WTC11 (cell line): ENCODE measurements at regions not wholly inside any gene's neighbourhood (a gene's known extent, or its start where the extent isn't known, plus 50 kb on each side); places are given as distances from the start of the nearest gene placed in this dataset.

Experiments
- ATAC-seq: fragments of 200-7000 bp; cut with Tn5 transposase; 2 replicates; pipeline ENCODE4 v1.10.0; 2021; ENCODE audit warnings: mild to moderate bottlenecking, moderate library complexity
- CTCF ChIA-PET: fragments of 300-600 bp; sonication (Branson Sonifier 250); formaldehyde crosslinking; loops from one replicate; lab custom pipeline; 2021; ENCODE audit warnings: antibody characterized with exemption; lab: Charles Lee
- POLR2A ChIA-PET: fragments of 350-600 bp; sonication (Branson Sonifier 250); formaldehyde crosslinking; loops from one replicate; lab custom pipeline; 2021; ENCODE audit warnings: antibody characterized with exemption; lab: Charles Lee
- DNase-seq: peaks from one replicate; pipeline ENCODE4 v3.0.0; 2021; ENCODE audit warnings: low spot score
- H3K27ac Mint-ChIP-seq: 2 replicates; pipeline ENCODE4 v1.8.0; 2021; ENCODE audit warnings: mixed read lengths
- H3K27me3 Mint-ChIP-seq: 2 replicates; pipeline ENCODE4 v1.8.0; 2021; ENCODE audit warnings: low read depth, mild to moderate bottlenecking, moderate library complexity, mixed read lengths
- H3K36me3 Mint-ChIP-seq: 2 replicates; pipeline ENCODE4 v1.8.0; 2021; ENCODE audit warnings: mixed read lengths
- H3K4me1 Mint-ChIP-seq: 2 replicates; pipeline ENCODE4 v1.8.0; 2022; ENCODE audit warnings: mixed read lengths
- H3K4me3 Mint-ChIP-seq: 2 replicates; pipeline ENCODE4 v1.8.0; 2021; ENCODE audit warnings: mild to moderate bottlenecking, moderate library complexity, mixed read lengths
- H3K9me3 Mint-ChIP-seq: 2 replicates; pipeline ENCODE4 v1.8.0; 2021; ENCODE audit warnings: mixed read lengths
- ATF1 ChIP-seq: sonication (generic); formaldehyde crosslinking; IDR thresholded peaks from 2 replicates; pipeline ENCODE4 v1.8.1; 2023; ENCODE audit warnings: mild to moderate bottlenecking, moderate library complexity, missing genetic modification reagents
- CREB1 ChIP-seq: sonication (generic); formaldehyde crosslinking; IDR thresholded peaks from 2 replicates; pipeline ENCODE4 v1.8.0; 2023; ENCODE audit warnings: mild to moderate bottlenecking, missing genetic modification reagents
- CTCF ChIP-seq: fragments of 200-600 bp; IDR thresholded peaks from 2 replicates; pipeline ENCODE4 v1.8.0; 2022; ENCODE audit warnings: antibody characterized with exemption
- E2F1 ChIP-seq: sonication (generic); formaldehyde crosslinking; IDR thresholded peaks from 2 replicates; pipeline ENCODE4 v1.8.0; 2022; ENCODE audit warnings: mild to moderate bottlenecking, missing genetic modification reagents
- EMX1 ChIP-seq: fragments of 250-450 bp; sonication (Bioruptor Pico); IDR thresholded peaks from 2 replicates; pipeline ENCODE4 v1.8.0; 2021; ENCODE audit warnings: mild to moderate bottlenecking
- GRHL2 ChIP-seq: fragments of 250-450 bp; sonication (Bioruptor Pico); IDR thresholded peaks from 2 replicates; pipeline ENCODE4 v1.8.0; 2022; ENCODE audit warnings: mild to moderate bottlenecking, moderate library complexity; ENCODE audit not compliant: insufficient replicate concordance, severe bottlenecking
- IRF1 ChIP-seq: sonication (generic); formaldehyde crosslinking; IDR thresholded peaks from 2 replicates; pipeline ENCODE4 v1.8.0; 2023; ENCODE audit warnings: missing genetic modification reagents
- JAZF1 ChIP-seq: fragments of 250-450 bp; sonication (Bioruptor Pico); IDR thresholded peaks from 2 replicates; pipeline ENCODE4 v1.9.0; 2021; ENCODE audit warnings: moderate library complexity, mild to moderate bottlenecking, inconsistent platforms
- KAT7 ChIP-seq: sonication (generic); formaldehyde crosslinking; IDR thresholded peaks from 2 replicates; pipeline ENCODE4 v1.8.1; 2023; ENCODE audit warnings: missing genetic modification reagents, mild to moderate bottlenecking, borderline replicate concordance
- MYBL2 ChIP-seq: sonication (generic); formaldehyde crosslinking; IDR thresholded peaks from 2 replicates; pipeline ENCODE4 v1.8.1; 2023; ENCODE audit warnings: mild to moderate bottlenecking, moderate library complexity, missing genetic modification reagents
- NFATC4 ChIP-seq: fragments of 250-450 bp; sonication (Bioruptor Pico); IDR thresholded peaks from 2 replicates; pipeline ENCODE4 v1.9.0; 2021; ENCODE audit warnings: mild to moderate bottlenecking
- NFE2L1 ChIP-seq: sonication (generic); formaldehyde crosslinking; IDR thresholded peaks from 2 replicates; pipeline ENCODE4 v1.8.1; 2023; ENCODE audit warnings: missing genetic modification reagents
- NR1H2 ChIP-seq: sonication (generic); formaldehyde crosslinking; IDR thresholded peaks from 2 replicates; pipeline ENCODE4 v1.9.0; 2021; ENCODE audit warnings: mild to moderate bottlenecking, moderate library complexity, missing genetic modification reagents
- OVOL2 ChIP-seq: fragments of 250-450 bp; sonication (Bioruptor Pico); IDR thresholded peaks from 2 replicates; pipeline ENCODE4 v1.9.0; 2021; ENCODE audit warnings: mild to moderate bottlenecking, borderline replicate concordance
- RORB ChIP-seq: fragments of 250-450 bp; sonication (Bioruptor Pico); IDR thresholded peaks from 2 replicates; pipeline ENCODE4 v1.9.0; 2021; ENCODE audit warnings: mild to moderate bottlenecking
- SMAD3 ChIP-seq: sonication (generic); formaldehyde crosslinking; IDR thresholded peaks from 2 replicates; pipeline ENCODE4 v1.8.0; 2022; ENCODE audit warnings: missing genetic modification reagents, mild to moderate bottlenecking, borderline replicate concordance
- TEAD1 ChIP-seq: sonication (generic); formaldehyde crosslinking; IDR thresholded peaks from 2 replicates; pipeline ENCODE4 v1.8.0; 2022; ENCODE audit warnings: mild to moderate bottlenecking, missing genetic modification reagents
- USF1 ChIP-seq: sonication (generic); formaldehyde crosslinking; IDR thresholded peaks from 2 replicates; pipeline ENCODE4 v1.8.0; 2022; ENCODE audit warnings: mild to moderate bottlenecking, missing genetic modification reagents
- ZBTB43 ChIP-seq: sonication (generic); formaldehyde crosslinking; IDR thresholded peaks from 2 replicates; pipeline ENCODE4 v1.8.1; 2023; ENCODE audit warnings: mild to moderate bottlenecking, missing genetic modification reagents
- ZNF263 ChIP-seq: sonication (generic); formaldehyde crosslinking; IDR thresholded peaks from 2 replicates; pipeline ENCODE4 v1.8.1; 2022; ENCODE audit warnings: low read depth, mild to moderate bottlenecking, moderate library complexity, missing genetic modification reagents

GRCh38 chr6:143585716-143586115, 74.2 kb upstream of the FUCA2 start:
- POLR2A ChIA-PET = interaction anchor here (0.7 kb wide), 1 partner anchor 258 kb away, joined by 3 read pairs; no protein-coding TSS in a partner anchor
- H3K36me3 Mint-ChIP-seq = no peaks in the 10 kb centered on the region
- H3K9me3 Mint-ChIP-seq = peaks cover 7% of the 10 kb centered on the region; the same call in 1 of the 2 replicates
- no peak overlapping the region for H3K4me3 Mint-ChIP-seq
- CTCF ChIA-PET = interaction anchor here (1.2 to 2.3 kb wide), 3 partner anchors 10 to 377 kb away, joined by 3 to 16 read pairs (median 5); no protein-coding TSS in a partner anchor
- ATAC-seq (no peak), DNase-seq (no peak)
- H3K27ac Mint-ChIP-seq = no peak overlapping the region
- TF ChIP-seq KAT7 (no peak), NR1H2 (CRISPR knock-in tag) (no peak), CTCF (no peak), MYBL2 (CRISPR knock-in tag) (no peak), NFATC4 (CRISPR knock-in tag) (no peak), USF1 (no peak), NFE2L1 (CRISPR knock-in tag) (no peak), CREB1 (CRISPR knock-in tag) (no peak), ZNF263 (CRISPR knock-in tag) (no peak)
- peaks cover 5% of the 10 kb centered on the region for H3K4me1 Mint-ChIP-seq
- H3K27me3 Mint-ChIP-seq = no peaks in the 10 kb centered on the region

GRCh38 chr6:143585241-143585640, 73.7 kb upstream of the FUCA2 start:
- ChIA-PET POLR2A (interaction anchor here (0.7 kb wide), 1 partner anchor 259 kb away, joined by 3 read pairs; no protein-coding TSS in a partner anchor), CTCF (interaction anchor here (0.5 to 2.3 kb wide), 4 partner anchors 10 to 482 kb away, joined by 3 to 16 read pairs (median 4); no protein-coding TSS in a partner anchor)
- ATAC-seq (no peak), DNase-seq (no peak)
- H3K36me3 Mint-ChIP-seq = no peaks in the 10 kb centered on the region
- peaks cover 7% of the 10 kb centered on the region; the same call in 1 of the 2 replicates for H3K9me3 Mint-ChIP-seq
- H3K27ac Mint-ChIP-seq = no peak overlapping the region
- no peak for TF ChIP-seq GRHL2 (CRISPR knock-in tag)
- TF ChIP-seq ATF1 (CRISPR knock-in tag) = no peak
- TF ChIP-seq JAZF1 (CRISPR knock-in tag) = no peak
- no peak for TF ChIP-seq E2F1
- no peak for TF ChIP-seq NR1H2 (CRISPR knock-in tag)
- TF ChIP-seq OVOL2 (CRISPR knock-in tag) = no peak
- TF ChIP-seq IRF1 (CRISPR knock-in tag) = no peak
- TF ChIP-seq EMX1 = no peak
- TF ChIP-seq RORB (CRISPR knock-in tag) = no peak
- no peak for TF ChIP-seq SMAD3 (CRISPR knock-in tag)
- no peak for TF ChIP-seq ZBTB43 (CRISPR knock-in tag)
- TF ChIP-seq TEAD1 (CRISPR knock-in tag) = no peak
- H3K27me3 Mint-ChIP-seq = no peaks in the 10 kb centered on the region
- peaks cover 4% of the 10 kb centered on the region for H3K4me1 Mint-ChIP-seq
- no peak overlapping the region for H3K4me3 Mint-ChIP-seq
